PFSK-1 (cell line): ENCODE measurements at regions not wholly inside any gene's neighbourhood (a gene's known extent, or its start where the extent isn't known, plus 50 kb on each side); places are given as distances from the start of the nearest gene placed in this dataset.

Experiments used
- POLR2AphosphoS5 ChIP-seq: IDR thresholded peaks from 2 replicates; pipeline ENCODE4 v1.6.1; 2012; ENCODE audit warnings: low read depth, mild to moderate bottlenecking, control low read depth, low read length, moderate library complexity
- REST ChIP-seq, 2 experiments: IDR thresholded peaks; 2 replicates each; pipeline versions ENCODE4 v1.6.1 to v1.8.0; 2011 to 2012; ENCODE audit warnings: low read depth in 2 of 2, low read length in 2 of 2, control low read depth in 1 of 2, inconsistent platforms in 1 of 2, mild to moderate bottlenecking in 1 of 2, moderate library complexity in 1 of 2; ENCODE audit not compliant: insufficient read depth in 1 of 2
- SIN3A ChIP-seq: IDR thresholded peaks from 2 replicates; pipeline ENCODE4 v1.6.1; 2012; ENCODE audit warnings: mild to moderate bottlenecking, low read length, moderate library complexity, borderline replicate concordance; ENCODE audit not compliant: insufficient read depth
- TAF1 ChIP-seq: IDR thresholded peaks from 2 replicates; pipeline ENCODE4 v1.6.1; 2012; ENCODE audit warnings: low read length, control low read depth, borderline replicate concordance; ENCODE audit not compliant: insufficient read depth

GRCh38 chr1:87785386-87785785 is 456.7 kb downstream of the LMO4 start:
- TF ChIP-seq POLR2AphosphoS5: no peak
- no peak for TF ChIP-seq REST (IDR thresholded peaks at IDR 0.05; ENCODE audit: insufficient read depth in 1 of 2, low read depth in 2 of 2, low read length in 2 of 2)
- TF ChIP-seq TAF1: no peak
- no peak for TF ChIP-seq SIN3A
